Neural progenitor cell (in vitro differentiated cells): ENCODE measurements at regions not wholly inside any gene's neighbourhood (a gene's known extent, or its start where the extent isn't known, plus 50 kb on each side); places are given as distances from the start of the nearest gene placed in this dataset.

Experiments used
- DNase-seq: peaks from one replicate; pipeline ENCODE4 v3.0.0-alpha.2; 2016; ENCODE audit warnings: low spot score
- H2AFZ ChIP-seq: fragments of 200-600 bp; sonication (generic); replicated peaks from 2 replicates; pipeline ENCODE4 v1.6.1; 2016; ENCODE audit warnings: antibody characterized with exemption
- H3F3A ChIP-seq: fragments of 200-600 bp; sonication (generic); 2 replicates; pipeline ENCODE4 v1.6.1; 2016; ENCODE audit warnings: antibody characterized with exemption, low read depth
- H3K27ac ChIP-seq: fragments of 200-600 bp; sonication (generic); 2 replicates; pipeline ENCODE4 v1.5.1; 2016; ENCODE audit warnings: mild to moderate bottlenecking
- H3K27me3 ChIP-seq: fragments of 200-600 bp; sonication (generic); 2 replicates; pipeline ENCODE4 v1.6.1; 2016; ENCODE audit warnings: mild to moderate bottlenecking, moderate library complexity
- H3K36me3 ChIP-seq: fragments of 200-600 bp; sonication (generic); 2 replicates; pipeline ENCODE4 v1.5.1; 2016
- H3K4me1 ChIP-seq: fragments of 200-600 bp; sonication (generic); 2 replicates; pipeline ENCODE4 v1.6.1; 2016; ENCODE audit warnings: mixed run types
- H3K4me2 ChIP-seq: fragments of 200-600 bp; sonication (generic); 2 replicates; pipeline ENCODE4 v1.6.1; 2016
- H3K4me3 ChIP-seq: fragments of 200-600 bp; sonication (generic); 2 replicates; pipeline ENCODE4 v1.5.1; 2016
- H3K79me2 ChIP-seq: fragments of 200-600 bp; sonication (generic); 2 replicates; pipeline ENCODE4 v1.6.1; 2016; ENCODE audit warnings: low read depth
- H3K9ac ChIP-seq: fragments of 200-600 bp; sonication (generic); 2 replicates; pipeline ENCODE4 v1.6.1; 2016
- H3K9me3 ChIP-seq: fragments of 200-600 bp; sonication (generic); 2 replicates; pipeline ENCODE4 v1.5.1; 2016; ENCODE audit warnings: low read depth
- H4K20me1 ChIP-seq: fragments of 200-600 bp; sonication (generic); 2 replicates; pipeline ENCODE4 v1.6.1; 2016; ENCODE audit warnings: low read depth
- H3K27ac Mint-ChIP-seq: 3 replicates; pipeline ENCODE4 v1.8.0; 2021; ENCODE audit warnings: mixed read lengths
- H3K27me3 Mint-ChIP-seq: 2 replicates; pipeline ENCODE4 v1.8.0; 2022; ENCODE audit warnings: low read depth, mild to moderate bottlenecking, inconsistent platforms, moderate library complexity, mixed read lengths; ENCODE audit not compliant: insufficient read depth
- H3K36me3 Mint-ChIP-seq: 3 replicates; pipeline ENCODE4 v1.8.0; 2021; ENCODE audit warnings: mixed read lengths
- H3K4me1 Mint-ChIP-seq: 3 replicates; pipeline ENCODE4 v1.8.0; 2021; ENCODE audit warnings: mixed read lengths
- H3K4me3 Mint-ChIP-seq: 3 replicates; pipeline ENCODE4 v1.8.0; 2021; ENCODE audit warnings: mild to moderate bottlenecking, moderate library complexity, mixed read lengths
- H3K9me3 Mint-ChIP-seq: 3 replicates; pipeline ENCODE4 v1.8.0; 2020; ENCODE audit warnings: mixed read lengths
- CTCF ChIP-seq: fragments of 200-600 bp; sonication (generic); IDR thresholded peaks from 2 replicates; pipeline ENCODE4 v1.5.1; 2017; ENCODE audit warnings: antibody characterized with exemption, mild to moderate bottlenecking
- EZH2 ChIP-seq: fragments of 200-600 bp; sonication (generic); IDR thresholded peaks from 2 replicates; pipeline ENCODE4 v1.6.1; 2017; ENCODE audit warnings: antibody characterized with exemption, mild to moderate bottlenecking, moderate library complexity
- EZH2phosphoT487 ChIP-seq: fragments of 200-600 bp; sonication (generic); IDR thresholded peaks from 2 replicates; pipeline ENCODE4 v1.6.1; 2017; ENCODE audit warnings: antibody characterized with exemption

- Histone ChIP-seq H3K36me3 (no peaks in the 10 kb centered on the region), H3K4me1 (no peaks in the 10 kb centered on the region), H3K27ac (no peak overlapping the region), H3K27me3 (peaks cover 3% of the 10 kb centered on the region), H2AFZ (no peak overlapping the region), H3F3A (no peaks in the 10 kb centered on the region), H4K20me1 (no peaks in the 10 kb centered on the region), H3K4me3 (no peak overlapping the region), H3K9ac (no peak overlapping the region), H3K79me2 (no peaks in the 10 kb centered on the region), H3K9me3 (no peaks in the 10 kb centered on the region), H3K4me2 (no peak overlapping the region)
- no peak overlapping the region for H3K4me3 Mint-ChIP-seq
- peaks cover 3% of the 10 kb centered on the region for H3K36me3 Mint-ChIP-seq
- no peaks in the 10 kb centered on the region for H3K9me3 Mint-ChIP-seq
- H3K27ac Mint-ChIP-seq = no peak overlapping the region
- DNase-seq = no peak
- TF ChIP-seq EZH2 (no peak), EZH2phosphoT487 (no peak), CTCF (no peak)
- H3K27me3 Mint-ChIP-seq = peaks cover 6% of the 10 kb centered on the region
- peaks cover 17% of the 10 kb centered on the region for H3K4me1 Mint-ChIP-seq
These were observed 97.5 kb upstream of the VRK1 start for GRCh38 chr14:96699666-96700065.

GRCh38 chr14:96702831-96703230, 94.4 kb upstream of the VRK1 start:
- no peak overlapping the region for H3K4me3 Mint-ChIP-seq
- TF ChIP-seq CTCF (no peak), EZH2phosphoT487 (no peak), EZH2 (no peak)
- H3K4me3 ChIP-seq = no peak overlapping the region
- peaks cover 7% of the 10 kb centered on the region for H3K27me3 Mint-ChIP-seq
- H3K27ac Mint-ChIP-seq = no peak overlapping the region
- H3K4me2 ChIP-seq = no peak overlapping the region
- no peaks in the 10 kb centered on the region for H3K9me3 Mint-ChIP-seq
- no peaks in the 10 kb centered on the region for H3K27me3 ChIP-seq
- H3K4me1 ChIP-seq = no peaks in the 10 kb centered on the region
- no peaks in the 10 kb centered on the region for H3K9me3 ChIP-seq
- no peak for DNase-seq
- no peak overlapping the region for H3K9ac ChIP-seq
- no peaks in the 10 kb centered on the region for H3F3A ChIP-seq
- H3K4me1 Mint-ChIP-seq = peaks cover 11% of the 10 kb centered on the region
- no peaks in the 10 kb centered on the region for H4K20me1 ChIP-seq
- no peak overlapping the region for H3K27ac ChIP-seq
- H3K79me2 ChIP-seq = no peaks in the 10 kb centered on the region
- no peak overlapping the region for H2AFZ ChIP-seq
- peaks cover 3% of the 10 kb centered on the region for H3K36me3 Mint-ChIP-seq
- H3K36me3 ChIP-seq = no peaks in the 10 kb centered on the region

- Mint-ChIP-seq H3K27ac (no peak overlapping the region), H3K36me3 (peaks cover 2% of the 10 kb centered on the region), H3K9me3 (no peaks in the 10 kb centered on the region), H3K4me3 (no peak overlapping the region), H3K4me1 (no peaks in the 10 kb centered on the region), H3K27me3 (peaks cover 5% of the 10 kb centered on the region)
- TF ChIP-seq EZH2phosphoT487 (no peak), EZH2 (no peak), CTCF (no peak)
- no peak overlapping the region for H3K4me3 ChIP-seq
- H3K27ac ChIP-seq = no peak overlapping the region
- DNase-seq = no peak
- no peaks in the 10 kb centered on the region for H3F3A ChIP-seq
- no peaks in the 10 kb centered on the region for H4K20me1 ChIP-seq
- H3K4me2 ChIP-seq = no peak overlapping the region
- H3K4me1 ChIP-seq = no peaks in the 10 kb centered on the region
- H3K9ac ChIP-seq = no peak overlapping the region
- H3K79me2 ChIP-seq = no peaks in the 10 kb centered on the region
- H3K27me3 ChIP-seq = no peaks in the 10 kb centered on the region
- no peaks in the 10 kb centered on the region for H3K36me3 ChIP-seq
- no peaks in the 10 kb centered on the region for H3K9me3 ChIP-seq
- H2AFZ ChIP-seq = peak overlapping the region; percentile 26
These were observed 91.6 kb upstream of the VRK1 start for GRCh38 chr14:96705422-96706092.
